Caco-2 (cell line): ENCODE measurements at regions not wholly inside any gene's neighbourhood (a gene's known extent, or its start where the extent isn't known, plus 50 kb on each side); places are given as distances from the start of the nearest gene placed in this dataset.

Experiments used
- BruUV-seq: library from RNA; stranded (reverse); fragments of 400-500 nt; replicated peaks from 2 replicates; lab custom pipeline; 2021; lab: Mats Ljungman, UMichigan
- CTCF ChIA-PET: fragments of 300-600 bp; sonication (Branson Sonifier 250); formaldehyde crosslinking; loops from one replicate; lab custom pipeline; 2022; ENCODE audit warnings: antibody characterized with exemption; lab: Charles Lee
- POLR2A ChIA-PET: fragments of 300-600 bp; sonication (Branson Sonifier 250); formaldehyde crosslinking; loops from one replicate; lab custom pipeline; 2022; ENCODE audit warnings: antibody characterized with exemption; lab: Charles Lee
- DNase-seq, 2 experiments: peaks; one replicate each; pipeline versions ENCODE4 v3.0.0 to v3.0.0-alpha.2; 2020 to 2022
- H3K27me3 ChIP-seq: replicated peaks from 2 replicates; pipeline ENCODE4 v1.6.0; 2011; ENCODE audit warnings: low read length; ENCODE audit not compliant: control insufficient read depth, insufficient read depth
- H3K36me3 ChIP-seq: 2 replicates; pipeline ENCODE4 v1.5.1; 2011; ENCODE audit warnings: low read length; ENCODE audit not compliant: control insufficient read depth, insufficient read depth
- H3K4me1 ChIP-seq: fragments of 250-450 bp; sonication (Bioruptor Pico); 2 replicates; pipeline ENCODE4 v1.5.1; 2020; ENCODE audit warnings: mild to moderate bottlenecking
- H3K4me3 ChIP-seq: 2 replicates; pipeline ENCODE4 v1.5.1; 2011; ENCODE audit warnings: low read depth, mild to moderate bottlenecking, control low read depth, low read length
- H3K9me3 ChIP-seq: fragments of 250-450 bp; sonication (Bioruptor Pico); 2 replicates; pipeline ENCODE4 v1.5.1; 2020; ENCODE audit warnings: mild to moderate bottlenecking, moderate library complexity
- H3K27ac Mint-ChIP-seq: one replicate; pipeline ENCODE4 v1.8.0; 2022; ENCODE audit warnings: mixed read lengths; ENCODE audit not compliant: unreplicated experiment
- H3K27me3 Mint-ChIP-seq: one replicate; pipeline ENCODE4 v1.8.0; 2022; ENCODE audit warnings: mixed read lengths; ENCODE audit not compliant: insufficient read depth, unreplicated experiment
- H3K36me3 Mint-ChIP-seq: one replicate; pipeline ENCODE4 v1.8.0; 2022; ENCODE audit warnings: mild to moderate bottlenecking, mixed read lengths; ENCODE audit not compliant: insufficient read depth, unreplicated experiment
- H3K4me1 Mint-ChIP-seq: one replicate; pipeline ENCODE4 v1.8.0; 2022; ENCODE audit warnings: low read depth, mixed read lengths; ENCODE audit not compliant: unreplicated experiment
- H3K4me3 Mint-ChIP-seq: one replicate; pipeline ENCODE4 v1.8.0; 2022; ENCODE audit warnings: mild to moderate bottlenecking, moderate library complexity, mixed read lengths; ENCODE audit not compliant: unreplicated experiment
- H3K9me3 Mint-ChIP-seq: one replicate; pipeline ENCODE4 v1.8.0; 2022; ENCODE audit warnings: mixed read lengths; ENCODE audit not compliant: unreplicated experiment
- CTCF ChIP-seq, 2 experiments: fragments of 200-600 bp in 1 of 2; IDR thresholded peaks; 1 replicate in 1 of 2; 2 replicates in 1 of 2; pipeline versions ENCODE4 v1.5.1 to v1.8.0; 2011 to 2022; ENCODE audit warnings: antibody characterized with exemption in 1 of 2, control low read depth in 1 of 2, inconsistent platforms in 1 of 2, low read depth in 1 of 2, low read length in 1 of 2, mild to moderate bottlenecking in 1 of 2, moderate library complexity in 1 of 2; ENCODE audit not compliant: insufficient read depth in 1 of 2, severe bottlenecking in 1 of 2, unreplicated experiment in 1 of 2
- intact Hi-C: fragments of 100-400 bp; cut with micrococcal nuclease; formaldehyde crosslinking; loops from one replicate; pipeline ENCODE4 v1.10.0; 2022; ENCODE audit not compliant: unreplicated experiment

DNA sequence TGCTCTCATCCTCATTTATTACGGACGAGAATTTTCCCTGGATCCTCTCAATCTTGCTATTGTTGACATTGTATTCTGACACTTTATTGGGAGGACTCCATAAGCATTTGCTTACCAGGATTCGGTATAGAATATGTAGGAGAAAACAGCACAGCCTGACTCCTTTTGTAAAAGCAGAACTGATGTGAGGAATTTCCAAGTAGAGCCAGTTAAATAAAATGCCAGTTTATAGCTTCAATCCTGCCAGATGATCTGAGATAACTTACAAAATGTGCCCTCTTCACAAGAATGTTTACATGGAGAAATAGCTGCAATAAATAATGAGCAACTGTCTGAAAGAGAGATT, 332.9 kb upstream of the PRICKLE1 start:
- no peaks in the 10 kb centered on the region for H3K27me3 ChIP-seq
- H3K27me3 Mint-ChIP-seq: no peaks in the 10 kb centered on the region
- no TSS peak for BruUV-seq
- H3K36me3 Mint-ChIP-seq: peaks cover 13% of the 10 kb centered on the region
- no peak for DNase-seq
- peaks cover 35% of the 10 kb centered on the region for H3K4me1 Mint-ChIP-seq
- H3K4me3 ChIP-seq: no peak overlapping the region
- TF ChIP-seq CTCF (IDR thresholded peaks at IDR 0.05; ENCODE audit: insufficient read depth in 1 of 2, low read depth in 1 of 2, low read length in 1 of 2, severe bottlenecking in 1 of 2, unreplicated experiment in 1 of 2): no peak
- H3K36me3 ChIP-seq: no peaks in the 10 kb centered on the region
- H3K27ac Mint-ChIP-seq: peak overlapping the region; percentile 91
- peaks cover 14% of the 10 kb centered on the region for H3K9me3 Mint-ChIP-seq
- peaks cover 41% of the 10 kb centered on the region for H3K4me1 ChIP-seq
- H3K4me3 Mint-ChIP-seq: peak overlapping the region; percentile 55
- CTCF ChIA-PET: no interaction called here
- H3K9me3 ChIP-seq: no peaks in the 10 kb centered on the region
- POLR2A ChIA-PET: interaction anchor here (0.5 to 0.7 kb wide), 2 partner anchors 39 to 921 kb away, joined by 3 read pairs; no protein-coding TSS in a partner anchor
- intact Hi-C loops: loop anchor here (1.0 to 5.0 kb wide), 5 partner anchors 39 to 440 kb away; no protein-coding TSS in a partner anchor

GRCh38 chr12:42921741-42922504, 332.4 kb upstream of the PRICKLE1 start:
- Mint-ChIP-seq H3K36me3 (peaks cover 13% of the 10 kb centered on the region), H3K4me1 (peaks cover 35% of the 10 kb centered on the region), H3K4me3 (peak overlapping the region; percentile 55), H3K27me3 (no peaks in the 10 kb centered on the region), H3K27ac (peak overlapping the region; percentile 91), H3K9me3 (peaks cover 13% of the 10 kb centered on the region)
- no peak overlapping the region for H3K4me3 ChIP-seq
- BruUV-seq: no TSS peak
- no peak for TF ChIP-seq CTCF (IDR thresholded peaks at IDR 0.05; ENCODE audit: insufficient read depth in 1 of 2, low read depth in 1 of 2, low read length in 1 of 2, severe bottlenecking in 1 of 2, unreplicated experiment in 1 of 2)
- no peaks in the 10 kb centered on the region for H3K9me3 ChIP-seq
- peaks cover 41% of the 10 kb centered on the region for H3K4me1 ChIP-seq
- intact Hi-C loops: loop anchor here (1.0 to 5.0 kb wide), 5 partner anchors 39 to 440 kb away; no protein-coding TSS in a partner anchor
- ChIA-PET CTCF (no interaction called here), POLR2A (interaction anchor here (0.5 to 0.7 kb wide), 3 partner anchors 40 to 922 kb away, joined by 3 read pairs; no protein-coding TSS in a partner anchor)
- DNase-seq: peak; percentile 83 to 89
- H3K36me3 ChIP-seq: no peaks in the 10 kb centered on the region
- no peaks in the 10 kb centered on the region for H3K27me3 ChIP-seq

GRCh38 chr12:42919691-42920090, 330.1 kb upstream of the PRICKLE1 start:
- ChIA-PET CTCF (no interaction called here), POLR2A (no interaction called here)
- Mint-ChIP-seq H3K36me3 (peaks cover 13% of the 10 kb centered on the region), H3K27ac (peak overlapping the region; percentile 91), H3K4me1 (peaks cover 47% of the 10 kb centered on the region), H3K9me3 (peaks cover 19% of the 10 kb centered on the region), H3K27me3 (no peaks in the 10 kb centered on the region), H3K4me3 (no peak overlapping the region)
- no peak for DNase-seq
- intact Hi-C loops: loop anchor here (5.0 kb wide), 2 partner anchors 418 to 437 kb away; no protein-coding TSS in a partner anchor
- TF ChIP-seq CTCF (IDR thresholded peaks at IDR 0.05; ENCODE audit: insufficient read depth in 1 of 2, low read depth in 1 of 2, low read length in 1 of 2, severe bottlenecking in 1 of 2, unreplicated experiment in 1 of 2): no peak
- H3K36me3 ChIP-seq: no peaks in the 10 kb centered on the region
- no TSS peak for BruUV-seq
- H3K4me1 ChIP-seq: peaks cover 51% of the 10 kb centered on the region
- no peak overlapping the region for H3K4me3 ChIP-seq
- no peaks in the 10 kb centered on the region for H3K27me3 ChIP-seq
- no peaks in the 10 kb centered on the region for H3K9me3 ChIP-seq
